Astrocyte of the spinal cord (primary cell): ENCODE measurements at regions not wholly inside any gene's neighbourhood (a gene's known extent, or its start where the extent isn't known, plus 50 kb on each side); places are given as distances from the start of the nearest gene placed in this dataset.

Source experiments
- DNase-seq: peaks from one replicate; pipeline ENCODE4 v3.0.0; 2011; ENCODE audit warnings: low read depth, low spot score
- H3K4me3 ChIP-seq: 2 replicates; pipeline ENCODE4 v1.5.1; 2011; ENCODE audit warnings: low read depth, mild to moderate bottlenecking, low read length, moderate library complexity
- in situ Hi-C: cut with HindIII; loops from 2 replicates; pipeline ENCODE4 v1.10.0; 2017; ENCODE audit warnings: low sequenced_read_pairs
- TF ChIP-seq, protein P1 (sequence below): IDR thresholded peaks from 2 replicates; pipeline ENCODE4 v1.5.1; 2012; ENCODE audit warnings: low read depth, mild to moderate bottlenecking, low read length, inconsistent platforms

DNA sequence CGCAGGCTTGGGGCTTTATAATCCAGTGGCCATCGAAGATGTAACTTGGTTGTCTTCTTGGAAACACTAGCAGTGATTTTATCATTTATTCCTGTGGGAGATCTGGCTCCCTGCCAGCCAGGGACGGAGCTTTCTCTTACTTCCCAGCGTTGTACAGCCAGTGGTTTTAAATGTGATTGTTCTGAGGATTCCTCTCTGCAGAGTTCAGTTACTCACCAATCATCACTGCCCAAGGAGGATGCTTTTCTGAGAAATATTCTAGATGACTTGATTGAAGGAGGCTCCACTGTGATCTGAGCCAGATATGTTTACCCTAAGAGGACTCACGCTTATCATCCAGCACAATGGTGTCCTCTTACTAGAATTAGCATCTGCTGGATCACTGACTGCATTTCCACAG is 744.3 kb downstream of the RNF144A start:
- H3K4me3 ChIP-seq, result no peak overlapping the region
- no peak for DNase-seq
- TF ChIP-seq, protein P1, sequence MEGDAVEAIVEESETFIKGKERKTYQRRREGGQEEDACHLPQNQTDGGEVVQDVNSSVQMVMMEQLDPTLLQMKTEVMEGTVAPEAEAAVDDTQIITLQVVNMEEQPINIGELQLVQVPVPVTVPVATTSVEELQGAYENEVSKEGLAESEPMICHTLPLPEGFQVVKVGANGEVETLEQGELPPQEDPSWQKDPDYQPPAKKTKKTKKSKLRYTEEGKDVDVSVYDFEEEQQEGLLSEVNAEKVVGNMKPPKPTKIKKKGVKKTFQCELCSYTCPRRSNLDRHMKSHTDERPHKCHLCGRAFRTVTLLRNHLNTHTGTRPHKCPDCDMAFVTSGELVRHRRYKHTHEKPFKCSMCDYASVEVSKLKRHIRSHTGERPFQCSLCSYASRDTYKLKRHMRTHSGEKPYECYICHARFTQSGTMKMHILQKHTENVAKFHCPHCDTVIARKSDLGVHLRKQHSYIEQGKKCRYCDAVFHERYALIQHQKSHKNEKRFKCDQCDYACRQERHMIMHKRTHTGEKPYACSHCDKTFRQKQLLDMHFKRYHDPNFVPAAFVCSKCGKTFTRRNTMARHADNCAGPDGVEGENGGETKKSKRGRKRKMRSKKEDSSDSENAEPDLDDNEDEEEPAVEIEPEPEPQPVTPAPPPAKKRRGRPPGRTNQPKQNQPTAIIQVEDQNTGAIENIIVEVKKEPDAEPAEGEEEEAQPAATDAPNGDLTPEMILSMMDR, result no peak
- in situ Hi-C loops, result no loop called here

DNA sequence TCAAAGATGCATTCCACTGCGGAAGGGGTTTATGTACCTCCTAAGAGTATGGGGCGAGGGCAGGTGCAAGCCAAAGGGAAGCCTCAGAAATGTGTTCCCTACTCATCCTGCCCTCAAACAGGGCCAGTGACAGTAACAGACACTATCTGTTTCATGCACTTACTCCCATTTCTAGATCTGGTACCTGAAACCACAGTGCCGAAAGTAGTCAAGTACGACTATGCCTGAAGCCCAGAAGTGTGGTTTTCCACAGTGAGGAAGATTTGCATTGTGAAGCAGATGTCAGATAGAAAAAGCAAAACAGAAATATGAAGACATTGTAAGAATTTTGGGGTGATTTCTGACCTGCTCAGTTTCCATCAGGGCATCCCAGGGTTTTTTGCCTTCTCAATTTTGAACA is 748.7 kb downstream of the RNF144A start:
- no peak overlapping the region for H3K4me3 ChIP-seq
- TF ChIP-seq, protein P1, result no peak
- in situ Hi-C loops, result no loop called here
- no peak for DNase-seq

DNA sequence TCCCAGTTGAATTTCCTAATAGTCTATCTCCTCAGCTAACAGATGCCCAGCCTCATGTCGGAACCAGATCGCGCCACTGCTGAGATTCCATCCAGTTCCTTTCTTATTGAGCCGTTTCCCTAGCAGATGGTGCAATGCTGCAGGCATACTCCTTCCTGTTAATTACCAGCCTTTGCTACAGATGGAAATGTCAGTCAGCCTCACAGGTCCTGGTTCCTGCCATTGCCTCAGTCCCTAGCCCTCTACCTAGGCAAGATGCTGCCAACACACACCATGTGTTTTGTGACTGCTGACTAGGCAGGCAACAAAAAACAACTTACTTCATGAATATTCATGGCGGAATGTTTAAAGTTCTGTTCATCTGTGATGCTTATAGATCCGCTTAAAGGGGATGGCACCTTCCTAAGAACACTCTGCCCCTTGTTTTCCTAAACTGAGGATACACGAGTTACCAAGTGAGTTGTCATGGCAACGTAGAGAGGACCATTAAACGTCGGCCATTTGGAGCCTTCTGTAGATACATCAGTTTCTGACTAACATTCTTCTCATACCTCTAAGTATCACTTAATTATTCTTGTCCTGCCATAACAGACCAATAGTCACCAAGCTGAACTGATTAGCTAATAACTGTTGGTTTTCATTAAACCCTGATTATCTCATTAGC is 749.5 kb downstream of the RNF144A start:
- no peak for DNase-seq
- TF ChIP-seq, protein P1, result no peak
- in situ Hi-C loops, result no loop called here
- no peak overlapping the region for H3K4me3 ChIP-seq

DNA sequence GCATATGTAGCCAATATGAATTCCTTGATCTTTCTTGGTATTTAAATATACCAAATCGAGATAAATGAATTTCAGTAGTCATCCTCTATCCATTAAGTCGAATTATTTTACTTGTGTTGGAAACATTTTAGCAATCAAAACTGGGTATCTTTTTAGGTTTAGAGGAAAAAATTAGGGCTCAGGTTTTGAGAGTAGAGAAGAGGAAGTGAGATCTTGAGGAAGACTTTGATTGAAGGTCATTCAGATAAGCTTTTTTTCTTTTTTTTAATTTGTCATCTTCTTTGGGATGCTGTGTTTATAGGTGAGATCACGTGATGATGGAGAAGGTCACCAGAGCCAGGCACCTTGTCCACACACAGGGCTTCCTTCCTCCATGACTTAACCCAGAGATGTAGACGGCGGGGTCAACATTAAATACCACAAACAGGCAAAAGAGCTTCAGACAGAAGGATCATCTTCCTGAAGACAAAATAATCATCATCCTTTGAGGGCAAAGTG is 750.1 kb downstream of the RNF144A start:
- TF ChIP-seq, protein P1, result no peak
- in situ Hi-C loops, result no loop called here
- DNase-seq, result no peak
- no peak overlapping the region for H3K4me3 ChIP-seq

DNA sequence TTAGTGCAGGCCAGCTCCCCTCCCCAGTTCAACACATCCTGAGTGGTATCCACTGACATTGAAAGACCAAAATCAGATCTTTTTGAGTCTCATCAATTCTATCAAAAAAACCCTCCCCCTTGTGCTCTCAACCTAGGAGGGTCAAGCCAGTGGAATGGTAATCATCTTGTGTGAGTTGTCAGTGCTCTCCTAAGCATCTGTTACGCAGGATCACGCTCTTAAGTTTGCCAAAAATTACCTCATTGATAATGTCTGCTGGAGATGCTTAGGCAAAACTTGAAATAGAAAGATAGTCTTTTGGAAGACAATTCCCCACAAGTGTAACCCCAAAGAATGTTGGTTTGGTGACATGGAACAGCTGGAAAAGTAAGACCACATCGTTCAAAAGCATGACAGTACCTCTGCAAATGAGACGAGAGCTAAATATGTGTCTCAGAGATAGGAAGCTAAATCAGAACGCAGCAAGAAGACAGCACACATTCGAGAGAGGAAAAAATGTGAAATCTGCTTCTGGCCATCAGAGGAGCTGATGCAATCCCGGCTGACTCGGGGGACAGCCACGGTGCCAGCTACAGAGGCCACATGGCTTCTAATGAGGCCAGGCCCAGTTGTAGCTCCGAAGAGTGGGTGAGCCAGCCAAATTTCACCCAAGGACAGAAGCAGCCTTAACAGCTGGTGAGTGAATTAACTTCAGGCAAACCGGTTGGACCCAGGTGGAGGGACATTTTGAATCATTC is 753.9 kb downstream of the RNF144A start:
- DNase-seq, result no peak

DNA sequence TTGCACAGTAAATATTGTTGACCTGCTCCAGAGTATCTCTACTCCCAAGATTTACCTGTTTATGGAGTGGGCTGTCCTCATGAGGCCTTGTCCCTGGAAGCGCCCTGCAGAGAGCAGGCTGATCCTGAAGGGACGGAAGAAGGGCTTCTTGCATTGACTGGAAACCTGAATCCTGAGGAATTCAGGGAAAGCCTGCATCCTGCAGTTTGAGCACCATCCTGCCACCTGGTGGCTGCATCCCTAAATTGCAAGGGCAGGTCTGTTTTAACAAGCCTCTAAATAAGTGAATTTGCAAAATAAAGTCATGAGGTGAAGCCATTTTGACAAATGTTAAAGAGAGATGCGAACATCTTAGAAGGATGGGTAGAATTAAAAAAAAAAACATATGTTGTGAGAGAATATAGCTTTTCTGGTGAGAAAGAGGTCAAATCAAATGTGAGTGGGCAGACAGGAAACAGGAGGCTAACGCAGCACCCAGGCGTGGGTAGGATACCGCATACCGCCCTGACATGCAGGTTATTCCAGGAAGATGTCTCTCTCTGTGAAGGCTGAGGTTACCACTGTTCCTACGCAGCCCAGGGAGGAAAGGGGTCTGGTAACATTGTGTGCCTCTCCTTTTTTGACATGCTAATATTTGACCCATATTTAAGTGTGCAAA is 754.9 kb downstream of the RNF144A start:
- TF ChIP-seq, protein P1, result peak; percentile 74
- DNase-seq, result peak; percentile 62
- in situ Hi-C loops, result no loop called here

More for the DNA sequence above, 753.9 kb downstream of the RNF144A start:
- H3K4me3 ChIP-seq, result no peak overlapping the region
- TF ChIP-seq, protein P1, result no peak
- in situ Hi-C loops, result no loop called here

More for the DNA sequence above, 754.9 kb downstream of the RNF144A start:
- no peak overlapping the region for H3K4me3 ChIP-seq
